GM10266 (cell line): ENCODE measurements at regions not wholly inside any gene's neighbourhood (a gene's known extent, or its start where the extent isn't known, plus 50 kb on each side); places are given as distances from the start of the nearest gene placed in this dataset.

ENCODE experiments used
- DNase-seq: peaks from one replicate; pipeline ENCODE4 v3.0.0; 2012; ENCODE audit errors: extremely low spot score
- TF ChIP-seq, protein P1 (sequence below): IDR thresholded peaks from 2 replicates; pipeline ENCODE4 v1.5.1; 2012; ENCODE audit warnings: mild to moderate bottlenecking, low read depth; ENCODE audit not compliant: control insufficient read depth, insufficient read depth; ENCODE audit errors: missing control alignments

DNA sequence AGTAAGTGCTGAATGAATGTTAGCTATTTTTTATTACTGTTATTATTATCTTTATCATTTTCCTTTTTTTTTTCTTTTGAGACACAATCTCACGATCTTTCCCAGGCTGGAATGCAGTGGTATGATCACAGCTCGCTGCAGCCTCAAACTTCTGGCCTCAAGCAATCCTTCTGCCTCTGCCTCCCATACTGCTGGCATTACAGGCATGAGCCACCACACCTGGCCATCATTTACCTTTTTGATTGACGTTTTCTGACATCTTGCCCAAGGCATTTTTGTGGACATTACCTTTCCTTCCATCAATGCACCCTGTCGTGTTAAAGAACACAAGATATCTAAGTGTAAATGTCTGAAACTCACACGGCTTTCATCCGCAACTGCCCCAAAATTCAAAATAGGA is 138.2 kb downstream of the GAS1 start:
- no peak for DNase-seq
- TF ChIP-seq, protein P1, sequence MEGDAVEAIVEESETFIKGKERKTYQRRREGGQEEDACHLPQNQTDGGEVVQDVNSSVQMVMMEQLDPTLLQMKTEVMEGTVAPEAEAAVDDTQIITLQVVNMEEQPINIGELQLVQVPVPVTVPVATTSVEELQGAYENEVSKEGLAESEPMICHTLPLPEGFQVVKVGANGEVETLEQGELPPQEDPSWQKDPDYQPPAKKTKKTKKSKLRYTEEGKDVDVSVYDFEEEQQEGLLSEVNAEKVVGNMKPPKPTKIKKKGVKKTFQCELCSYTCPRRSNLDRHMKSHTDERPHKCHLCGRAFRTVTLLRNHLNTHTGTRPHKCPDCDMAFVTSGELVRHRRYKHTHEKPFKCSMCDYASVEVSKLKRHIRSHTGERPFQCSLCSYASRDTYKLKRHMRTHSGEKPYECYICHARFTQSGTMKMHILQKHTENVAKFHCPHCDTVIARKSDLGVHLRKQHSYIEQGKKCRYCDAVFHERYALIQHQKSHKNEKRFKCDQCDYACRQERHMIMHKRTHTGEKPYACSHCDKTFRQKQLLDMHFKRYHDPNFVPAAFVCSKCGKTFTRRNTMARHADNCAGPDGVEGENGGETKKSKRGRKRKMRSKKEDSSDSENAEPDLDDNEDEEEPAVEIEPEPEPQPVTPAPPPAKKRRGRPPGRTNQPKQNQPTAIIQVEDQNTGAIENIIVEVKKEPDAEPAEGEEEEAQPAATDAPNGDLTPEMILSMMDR = no peak

DNA sequence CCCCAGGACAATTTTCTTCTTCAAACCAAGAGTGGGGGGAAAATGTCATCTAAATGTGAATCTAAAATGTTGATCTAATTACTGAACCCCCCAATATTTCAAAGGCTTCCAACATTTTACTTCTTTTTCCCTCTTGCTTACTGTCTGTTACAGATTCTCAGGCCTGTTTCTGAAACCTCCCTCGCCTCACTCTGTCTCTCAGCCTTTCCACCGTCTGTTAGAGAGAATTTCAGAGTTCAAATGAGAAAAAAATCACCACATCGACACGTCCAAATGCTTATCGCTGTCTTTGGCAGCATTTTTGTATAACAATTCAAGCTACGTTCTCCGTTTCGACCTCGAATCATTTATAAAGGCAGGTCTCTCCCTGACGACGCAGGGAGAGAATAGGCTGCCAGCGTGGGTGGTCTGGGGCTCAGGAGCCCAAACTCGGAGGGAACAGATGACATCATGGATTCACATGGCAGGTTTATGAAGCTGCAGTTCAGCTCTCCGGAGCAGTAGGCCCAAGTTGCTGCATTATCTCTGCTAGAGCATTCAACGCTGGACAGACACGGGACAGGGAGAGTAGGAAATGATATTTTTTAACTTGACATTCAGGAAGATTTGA is 139.8 kb downstream of the GAS1 start:
- TF ChIP-seq, protein P1 = no peak
- no peak for DNase-seq

DNA sequence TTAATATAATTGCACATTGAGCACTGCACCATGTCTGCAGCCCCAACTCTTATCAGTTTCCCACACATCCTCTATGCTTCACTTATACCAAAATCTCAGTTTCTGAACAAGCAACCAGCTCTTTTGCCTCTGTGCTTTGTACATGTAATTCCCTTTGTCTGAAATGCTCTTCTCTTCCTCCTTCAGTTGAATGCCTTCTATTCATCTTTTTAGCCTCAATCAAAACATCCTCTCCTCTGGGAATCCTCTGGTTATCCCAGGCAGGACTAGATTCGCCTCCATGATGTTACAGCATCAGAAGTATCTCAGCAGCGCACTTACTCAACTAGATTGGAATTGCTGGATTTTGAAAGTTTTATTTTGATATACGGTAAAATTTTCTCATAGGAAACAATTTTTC is 143.3 kb downstream of the GAS1 start:
- DNase-seq = no peak
- TF ChIP-seq, protein P1 = no peak

DNA sequence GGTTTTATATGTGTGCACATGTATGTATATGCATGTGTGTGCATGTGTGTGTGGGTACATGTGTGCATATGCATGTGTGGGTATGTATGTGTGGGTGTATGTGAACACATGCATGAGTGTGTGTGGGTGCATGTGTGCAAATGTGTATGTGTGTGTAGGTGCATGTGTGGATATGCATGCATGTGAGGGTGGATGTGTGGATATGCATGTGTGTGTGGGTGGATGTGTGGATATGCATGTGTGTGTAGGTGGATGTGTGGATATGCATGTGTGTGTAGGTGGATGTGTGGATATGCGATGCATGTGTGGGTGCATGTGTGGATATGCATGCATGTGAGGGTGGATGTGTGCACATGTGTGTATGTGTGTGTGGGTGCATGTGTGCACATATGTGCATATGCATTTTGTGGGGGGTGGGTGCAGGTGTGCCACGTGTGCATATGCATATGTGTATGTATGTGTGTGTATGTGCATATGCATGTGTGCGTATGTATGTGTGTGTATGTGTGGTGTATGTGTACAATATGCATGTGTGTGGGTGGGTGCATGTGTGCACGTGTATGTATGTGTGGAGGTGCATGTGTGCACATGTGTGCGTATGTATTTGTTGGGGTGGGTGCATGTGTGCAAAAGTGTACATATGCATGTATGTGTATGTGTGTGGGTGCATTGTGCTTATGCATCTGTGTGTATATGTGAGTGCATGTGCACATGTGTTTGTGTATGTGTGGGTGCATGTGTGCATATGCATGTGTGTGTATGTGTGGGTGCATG is 144.2 kb downstream of the GAS1 start:
- DNase-seq = no peak
- TF ChIP-seq, protein P1 = no peak

DNA sequence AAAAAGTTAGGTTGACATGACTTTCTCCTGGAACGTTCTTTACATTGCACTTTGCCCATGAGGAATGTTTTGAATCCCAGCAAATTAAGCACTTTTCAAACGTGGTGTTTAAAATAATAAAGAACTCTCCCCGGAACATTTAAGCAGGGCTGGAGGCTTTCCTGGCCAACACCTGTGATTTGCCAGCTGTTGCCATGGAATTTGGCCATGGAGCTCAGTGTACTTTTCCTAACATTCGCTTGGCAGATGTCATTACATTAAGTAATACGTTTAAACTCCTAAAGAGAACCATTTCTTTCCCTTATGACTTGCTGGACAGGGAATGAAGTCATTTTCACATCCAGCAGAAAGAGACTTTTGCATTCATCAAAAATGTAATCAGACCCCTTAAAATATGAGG is 146.1 kb downstream of the GAS1 start:
- TF ChIP-seq, protein P1 = no peak
- no peak for DNase-seq

DNA sequence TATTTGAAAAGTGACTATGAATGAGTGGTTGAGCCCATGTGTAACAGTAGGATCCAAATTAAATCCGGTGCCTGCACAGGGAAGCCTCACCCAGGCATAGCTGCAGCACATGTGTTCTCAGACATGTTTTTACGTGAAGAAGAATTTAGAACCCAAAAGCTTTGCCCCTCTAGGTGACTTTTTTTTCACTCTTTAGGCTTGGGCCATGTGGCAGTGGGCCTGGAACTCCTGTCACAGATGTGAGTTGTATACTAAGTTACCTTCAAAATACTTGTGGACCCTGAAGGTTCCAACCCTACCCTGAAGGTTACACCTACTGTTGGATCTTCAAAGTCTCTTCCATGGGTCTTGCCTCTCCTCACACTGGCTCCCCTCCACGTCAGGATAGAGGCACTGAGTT is 146.6 kb downstream of the GAS1 start:
- no peak for DNase-seq
- TF ChIP-seq, protein P1 = no peak

DNA sequence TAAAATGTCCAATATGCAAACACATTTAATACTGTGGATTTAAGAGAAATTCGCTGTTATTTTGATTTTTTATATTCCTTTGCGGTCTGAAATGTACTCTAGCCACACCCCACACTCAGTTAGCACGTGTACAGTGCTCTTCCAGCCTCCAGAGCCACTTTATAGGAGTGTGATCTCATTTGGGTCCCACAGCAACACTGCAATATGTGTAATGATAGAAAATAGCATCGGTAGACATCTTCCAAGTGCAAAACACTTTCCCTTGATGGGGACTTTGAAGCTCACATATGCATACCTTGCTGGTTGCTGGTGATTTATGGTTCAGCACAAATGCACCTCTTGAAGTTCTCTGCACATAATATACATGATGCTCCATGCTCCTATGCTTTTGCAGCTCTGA is 148.3 kb downstream of the GAS1 start:
- no peak for DNase-seq

More for the DNA sequence above, 148.3 kb downstream of the GAS1 start:
- TF ChIP-seq, protein P1 = no peak
